GM21528 (cell line): ENCODE measurements at regions not wholly inside any gene's neighbourhood (a gene's known extent, or its start where the extent isn't known, plus 50 kb on each side); places are given as distances from the start of the nearest gene placed in this dataset.

Experiments
- ATAC-seq: cut with Tn5 transposase; IDR thresholded peaks from one replicate; pipeline ENCODE4 v1.9.1; 2021; ENCODE audit warnings: mild to moderate bottlenecking, moderate library complexity; ENCODE audit not compliant: unreplicated experiment, low FRiP score

- ATAC-seq, result no peak
These were observed 437.2 kb downstream of the LIG4 start for GRCh38 chr13:107778094-107778493.

DNA sequence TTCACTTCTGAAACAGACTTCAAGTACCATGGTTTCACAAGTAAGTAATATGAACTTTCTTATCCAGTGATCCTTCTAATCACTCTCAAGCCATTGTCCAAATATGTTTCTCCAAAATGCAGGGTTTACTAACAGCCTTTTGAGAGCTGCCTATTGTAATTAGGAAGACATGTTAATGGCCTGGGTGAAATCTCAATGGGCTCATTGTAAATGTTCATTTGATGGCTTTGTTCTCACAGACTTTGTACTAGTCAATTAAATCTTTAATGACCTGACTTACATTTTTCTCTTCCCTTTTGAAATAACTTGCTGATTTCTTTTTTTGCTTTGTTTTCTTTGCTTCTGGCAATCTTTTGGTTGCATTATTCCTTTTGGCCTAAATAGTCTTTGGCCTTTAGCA lies 444.8 kb downstream of the LIG4 start:
- ATAC-seq, result no peak

DNA sequence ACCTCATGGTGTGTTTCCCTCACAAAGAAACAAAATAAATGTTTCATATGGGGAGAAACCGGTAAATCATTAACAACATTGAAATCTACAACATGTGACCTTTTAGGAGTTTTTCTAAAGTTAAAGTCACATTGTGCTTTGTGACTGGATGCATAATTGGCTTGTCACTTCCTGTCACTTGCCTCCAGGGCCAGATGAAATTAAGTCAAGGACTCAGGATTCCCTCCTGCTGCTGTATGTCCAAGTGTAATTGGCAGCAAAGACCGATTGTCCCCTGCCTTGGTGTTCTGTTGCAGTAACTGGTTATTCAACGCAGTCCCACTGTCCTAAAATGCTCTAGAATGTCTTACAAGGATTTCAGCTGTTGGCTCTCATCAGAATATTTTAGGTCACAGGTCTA lies 448.2 kb downstream of the LIG4 start:
- ATAC-seq, result no peak

DNA sequence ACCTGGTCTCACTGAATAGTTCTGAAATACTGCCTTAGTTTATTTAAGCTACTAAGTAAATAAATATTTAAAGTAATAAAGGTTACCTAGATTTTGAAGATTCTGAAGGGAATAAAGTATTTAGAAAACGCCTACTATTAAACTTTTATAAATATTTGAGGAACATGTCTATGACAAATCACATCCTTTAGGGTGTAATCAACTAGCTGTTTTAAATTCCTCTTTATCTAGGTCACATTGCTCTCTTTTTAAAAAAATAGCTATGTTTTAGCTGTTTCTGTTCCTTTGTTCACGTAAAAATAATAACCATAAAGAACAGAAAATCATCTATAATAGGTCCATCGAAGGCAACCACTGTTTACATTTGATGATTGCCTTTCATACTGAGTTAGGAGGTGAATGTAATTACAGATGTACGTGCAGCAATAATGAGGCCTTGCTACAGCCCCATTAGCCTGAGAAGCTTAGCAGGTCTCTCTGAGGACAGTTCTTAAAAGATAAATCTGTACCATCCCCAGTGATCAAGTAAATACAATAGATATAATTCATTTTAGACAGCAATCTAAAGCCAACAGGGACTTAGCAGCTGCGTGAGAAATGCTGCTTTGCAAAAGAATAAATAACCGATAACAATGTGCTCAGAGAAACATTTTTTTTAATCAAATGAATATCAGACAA lies 449.5 kb downstream of the LIG4 start:
- ATAC-seq, result no peak

DNA sequence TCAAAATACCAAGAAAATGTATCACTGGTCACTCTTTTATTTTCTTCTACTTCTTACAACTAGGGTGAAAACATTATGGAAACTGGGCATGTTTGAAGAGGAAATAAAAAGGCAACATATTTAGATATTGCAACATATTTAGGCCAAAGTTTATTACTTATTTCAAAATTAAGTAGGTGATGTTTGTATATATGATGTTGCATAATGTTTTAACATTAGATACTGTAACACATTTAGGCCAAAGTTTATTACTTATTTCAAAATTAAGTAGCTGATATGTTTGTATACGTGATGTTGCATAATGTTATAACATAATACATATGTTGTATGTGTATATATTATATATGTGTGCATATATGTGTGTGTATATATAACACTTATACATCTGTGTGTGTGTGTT lies 451.3 kb downstream of the LIG4 start:
- ATAC-seq, result no peak

DNA sequence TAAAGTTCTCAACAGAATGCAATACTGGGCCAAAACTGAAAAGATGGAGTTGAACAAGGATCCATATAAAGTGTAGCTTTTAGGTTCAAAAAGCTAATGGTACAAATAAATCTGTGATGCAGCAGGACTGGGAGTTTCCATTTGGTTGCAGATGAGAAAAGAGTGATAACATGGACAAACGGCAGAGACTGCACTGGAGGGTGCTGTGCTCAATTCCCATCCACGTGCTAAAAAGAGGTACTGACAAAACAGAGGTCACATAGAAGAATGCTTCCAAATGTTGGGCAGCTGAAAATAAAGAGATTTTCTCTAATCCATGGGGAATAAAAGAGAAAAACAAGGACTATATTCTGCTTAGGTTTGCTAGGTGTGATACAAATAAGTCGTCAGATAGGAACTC lies 461.6 kb downstream of the LIG4 start:
- ATAC-seq, result no peak

GRCh38 chr13:107753291-107753690 lies 462.0 kb downstream of the LIG4 start:
- no peak for ATAC-seq

DNA sequence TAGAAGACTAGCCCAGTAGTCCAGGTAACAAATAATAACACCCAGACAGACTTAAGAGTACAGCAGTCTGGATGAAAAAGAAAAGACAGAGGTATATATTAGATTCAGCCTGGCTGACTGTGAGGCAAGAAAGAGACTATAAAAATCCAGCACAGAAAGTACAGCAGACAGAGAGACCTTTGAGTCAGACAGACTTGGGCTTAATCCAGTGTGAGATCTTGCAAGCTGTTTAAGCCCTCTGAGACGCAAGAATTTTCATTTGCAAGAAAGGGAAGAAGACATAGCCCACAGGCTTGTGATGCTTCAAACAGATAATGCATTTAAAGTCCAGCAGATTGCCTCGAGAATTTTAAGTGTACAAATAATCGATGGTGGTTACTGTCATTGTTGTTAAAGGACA lies 471.4 kb downstream of the LIG4 start:
- ATAC-seq, result no peak

DNA sequence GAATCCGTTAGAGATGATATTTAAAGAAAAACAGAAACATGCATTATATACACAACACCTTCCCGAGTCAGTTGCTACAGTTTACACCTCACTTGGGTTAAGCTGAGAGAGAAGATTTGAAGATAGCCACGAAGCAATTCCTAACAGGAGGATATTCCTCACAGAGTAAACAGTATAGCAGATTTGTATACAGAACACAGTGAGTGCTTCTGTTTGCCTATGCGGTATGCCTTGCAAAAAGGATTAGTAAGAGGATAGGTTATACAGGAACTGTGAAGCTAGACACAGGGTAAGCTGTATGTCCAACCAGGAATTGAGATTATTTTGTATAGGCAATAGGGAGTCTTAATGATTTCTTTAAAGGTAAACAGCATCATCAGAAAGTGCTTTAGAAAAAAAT lies 471.8 kb downstream of the LIG4 start:
- ATAC-seq, result no peak

DNA sequence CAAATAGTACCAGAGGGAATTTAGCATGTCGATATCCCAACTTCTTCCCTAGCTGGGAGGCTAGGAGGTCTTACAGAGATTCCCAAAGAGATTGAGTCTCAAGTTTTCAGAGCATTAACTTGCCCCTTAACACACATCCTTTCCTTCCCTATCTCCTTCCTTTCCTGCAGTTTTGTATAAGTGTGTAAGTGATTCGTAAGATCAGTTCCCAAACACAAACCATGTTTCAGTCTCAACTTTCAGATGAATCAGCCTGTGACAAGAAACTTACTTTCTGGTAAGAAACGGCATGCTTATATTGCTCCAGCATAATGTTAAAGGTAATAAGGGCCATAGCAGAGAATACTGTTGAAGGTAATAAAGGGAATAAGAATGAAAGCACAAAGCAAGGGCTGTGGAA lies 472.2 kb downstream of the LIG4 start:
- no peak for ATAC-seq

GRCh38 chr13:107742544-107742943 lies 472.8 kb downstream of the LIG4 start:
- no peak for ATAC-seq

GRCh38 chr13:107738004-107738403 lies 477.3 kb downstream of the LIG4 start:
- no peak for ATAC-seq

GRCh38 chr13:107736731-107737130 lies 478.6 kb downstream of the LIG4 start:
- ATAC-seq, result no peak

DNA sequence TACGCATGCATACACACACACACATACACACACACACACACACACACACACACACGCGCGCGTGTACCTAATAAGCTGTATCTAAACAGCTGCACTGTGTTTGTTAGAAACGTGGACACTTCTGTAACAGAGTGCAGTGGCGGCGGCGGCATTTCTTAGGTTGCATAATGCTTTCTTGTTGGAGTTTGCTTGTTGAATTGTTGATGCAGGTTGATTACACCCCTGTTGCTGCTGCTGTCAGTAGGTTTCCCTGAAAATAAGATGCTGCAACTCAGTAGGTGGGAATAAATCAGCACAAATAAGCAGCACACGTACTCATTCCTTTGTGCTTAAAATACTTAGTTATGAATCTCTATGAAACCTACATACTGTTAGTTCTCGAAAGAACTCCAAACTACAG lies 479.2 kb downstream of the LIG4 start:
- ATAC-seq, result no peak

- no peak for ATAC-seq
These were observed 480.3 kb downstream of the LIG4 start for GRCh38 chr13:107734891-107735625.

DNA sequence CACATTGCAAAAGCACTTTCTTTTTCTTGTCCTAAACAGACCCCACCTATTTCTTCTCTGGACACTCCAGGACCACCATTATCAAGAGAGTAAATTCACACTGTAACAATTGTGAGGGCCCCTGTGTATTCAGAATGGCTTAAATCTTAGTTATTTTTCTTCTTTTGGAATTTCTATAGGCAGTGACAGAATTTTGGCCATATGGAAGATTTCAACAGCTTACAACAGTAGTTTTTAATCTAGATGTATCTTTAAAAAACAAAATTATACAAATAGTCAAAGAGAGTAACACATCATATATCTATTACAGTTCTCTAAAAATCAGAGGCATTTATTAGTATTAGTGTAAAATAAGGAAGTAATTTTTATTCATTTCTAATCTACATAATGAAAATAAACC lies 482.1 kb downstream of the LIG4 start:
- no peak for ATAC-seq

- no peak for ATAC-seq
These were observed 484.5 kb downstream of the LIG4 start for GRCh38 chr13:107730813-107731212.

DNA sequence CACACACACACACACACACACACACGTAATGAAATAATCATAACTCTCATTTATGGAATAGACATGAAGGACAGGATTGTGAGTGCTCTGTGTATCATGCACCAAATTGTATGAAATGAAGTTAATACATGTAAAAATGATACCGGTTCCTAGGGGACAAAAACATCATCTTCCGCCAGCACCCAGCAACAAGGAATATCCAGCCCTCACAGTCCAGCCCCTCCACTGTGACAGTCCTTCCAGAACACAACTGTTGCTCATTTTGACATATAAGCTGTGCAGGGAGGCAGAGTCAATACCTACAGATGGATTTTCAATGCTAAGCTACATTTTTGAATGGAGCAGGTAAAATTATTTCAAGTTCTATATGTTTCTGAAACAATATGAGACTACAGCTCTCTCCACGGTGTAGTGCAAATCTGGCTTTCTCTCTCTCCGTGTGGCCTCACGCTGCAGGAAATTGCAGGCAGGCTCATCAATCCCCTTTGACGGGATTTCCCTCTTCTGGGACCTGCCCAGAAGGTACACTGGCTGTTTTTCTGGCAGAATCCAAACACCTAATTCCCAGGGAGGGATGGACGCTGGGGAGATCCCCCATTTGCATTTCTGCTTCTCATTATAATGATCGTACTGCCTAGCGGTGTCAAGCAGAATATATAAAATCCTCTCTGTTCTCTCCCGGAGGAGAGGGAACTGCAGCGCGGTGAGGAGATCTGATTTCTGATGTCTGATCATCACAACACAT lies 494.0 kb downstream of the LIG4 start:
- ATAC-seq, result no peak

- ATAC-seq, result no peak
These were observed 498.6 kb downstream of the LIG4 start for GRCh38 chr13:107716741-107717140.

DNA sequence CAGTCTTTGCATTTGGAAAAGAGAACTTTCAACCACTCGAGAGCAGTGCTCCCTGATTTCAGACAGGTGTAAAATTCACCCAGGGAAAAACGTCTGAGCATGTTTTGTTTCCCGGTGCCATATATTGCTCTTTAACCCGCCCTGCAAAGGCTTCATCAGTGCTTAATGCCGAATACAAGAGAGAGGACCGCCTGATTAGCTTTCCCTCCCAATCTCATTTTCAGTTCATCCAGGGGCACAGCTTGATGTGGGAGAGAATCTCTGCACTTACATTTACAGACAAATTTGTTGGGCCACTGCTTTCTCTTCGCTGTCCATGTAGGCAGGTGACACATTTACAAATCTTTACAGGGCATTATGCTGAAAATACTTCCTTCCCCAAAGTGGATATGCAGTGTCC lies 499.1 kb downstream of the LIG4 start:
- no peak for ATAC-seq

DNA sequence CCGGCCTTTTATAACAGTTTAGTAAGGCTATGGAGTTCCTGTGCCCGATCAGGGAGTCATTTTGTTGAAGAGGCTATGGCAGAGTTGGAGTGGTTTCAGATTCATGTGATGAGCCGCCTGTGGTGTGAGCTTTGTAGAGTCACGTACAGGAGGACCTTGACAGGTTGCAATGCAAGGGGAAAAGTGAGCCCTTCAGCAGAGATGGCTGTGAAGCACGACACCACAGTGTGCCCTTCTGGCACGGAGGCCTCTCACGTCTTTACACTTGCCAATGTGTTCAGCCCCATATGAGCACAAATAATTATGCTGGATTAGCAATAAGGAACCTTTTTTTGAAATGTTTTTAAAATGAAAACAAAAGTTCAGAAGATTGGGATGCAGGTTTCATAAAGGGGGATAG lies 499.8 kb downstream of the LIG4 start:
- no peak for ATAC-seq

DNA sequence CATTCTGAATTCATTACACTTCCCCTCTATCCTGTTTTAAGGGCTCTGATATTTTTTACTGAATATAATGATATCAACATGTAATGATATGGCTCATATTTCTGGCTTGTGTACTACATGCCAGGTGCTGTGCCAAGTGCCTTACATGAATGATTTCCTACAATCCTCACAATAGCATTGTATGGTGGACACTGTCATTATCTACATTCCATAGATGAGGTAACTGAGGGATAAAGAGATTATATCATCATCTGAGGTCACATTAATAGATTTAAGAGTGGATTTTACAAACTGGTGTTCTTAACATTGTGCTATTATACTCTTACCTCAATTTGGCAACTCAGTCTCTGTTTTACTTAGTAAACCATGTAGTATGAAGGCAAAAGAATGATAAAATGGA lies 502.0 kb downstream of the LIG4 start:
- ATAC-seq, result no peak
